HG02642 (cell line): ENCODE measurements at regions not wholly inside any gene's neighbourhood (a gene's known extent, or its start where the extent isn't known, plus 50 kb on each side); places are given as distances from the start of the nearest gene placed in this dataset.
A peak's percentile ranks its signal among the peaks of the same experiment; 100 is the strongest.
"Not testable (repeated sequence)": the region's sequence is repeated elsewhere in the genome, so short reads cannot be mapped to it uniquely, and the experiment has no call there.

Experiments
- ATAC-seq: cut with Tn5 transposase; IDR thresholded peaks from one replicate; pipeline ENCODE4 v1.9.1; 2021; ENCODE audit warnings: mild to moderate bottlenecking; ENCODE audit not compliant: unreplicated experiment, poor library complexity

- ATAC-seq, result peak; percentile 88
These were observed 166.1 kb upstream of the API5 start for GRCh38 chr11:43145653-43146052.

- no peak for ATAC-seq
These were observed 161.1 kb upstream of the API5 start for GRCh38 chr11:43150697-43151096.

GRCh38 chr11:43164831-43165230 is 147.0 kb upstream of the API5 start:
- no peak for ATAC-seq

- ATAC-seq, result not testable (repeated sequence)
These were observed 146.4 kb upstream of the API5 start for GRCh38 chr11:43165393-43165792.

GRCh38 chr11:43168241-43168640 is 143.6 kb upstream of the API5 start:
- ATAC-seq, result not testable (repeated sequence)

- no peak for ATAC-seq
These were observed 139.3 kb upstream of the API5 start for GRCh38 chr11:43172477-43172876.

- no peak for ATAC-seq
These were observed 133.8 kb upstream of the API5 start for GRCh38 chr11:43177975-43178374.

GRCh38 chr11:43194459-43194858 is 117.3 kb upstream of the API5 start:
- not testable (repeated sequence) for ATAC-seq

- no peak for ATAC-seq
These were observed 114.4 kb upstream of the API5 start for GRCh38 chr11:43197379-43197778.

GRCh38 chr11:43200031-43200430 is 111.8 kb upstream of the API5 start:
- no peak for ATAC-seq

- no peak for ATAC-seq
These were observed 99.5 kb upstream of the API5 start for GRCh38 chr11:43212279-43212678.

- ATAC-seq, result no peak
These were observed 97.3 kb upstream of the API5 start for GRCh38 chr11:43214471-43214870.

GRCh38 chr11:43217849-43218248 is 93.9 kb upstream of the API5 start:
- ATAC-seq, result no peak

- ATAC-seq, result no peak
These were observed 89.6 kb upstream of the API5 start for GRCh38 chr11:43222215-43222614.

GRCh38 chr11:43223026-43223425 is 88.8 kb upstream of the API5 start:
- no peak for ATAC-seq

- no peak for ATAC-seq
These were observed 76.9 kb upstream of the API5 start for GRCh38 chr11:43234881-43235280.

- no peak for ATAC-seq
These were observed 73.5 kb upstream of the API5 start for GRCh38 chr11:43238341-43238740.

GRCh38 chr11:43239791-43240190 is 72.0 kb upstream of the API5 start:
- no peak for ATAC-seq

GRCh38 chr11:43242401-43242800 is 69.4 kb upstream of the API5 start:
- no peak for ATAC-seq

- ATAC-seq, result no peak
These were observed 67.9 kb upstream of the API5 start for GRCh38 chr11:43243927-43244326.

- no peak for ATAC-seq
These were observed 66.3 kb upstream of the API5 start for GRCh38 chr11:43245466-43245865.

- ATAC-seq, result no peak
These were observed 61.5 kb upstream of the API5 start for GRCh38 chr11:43250309-43250708.

- ATAC-seq, result no peak
These were observed 50.0 kb upstream of the API5 start for GRCh38 chr11:43261775-43262174.
